Activated CD4-positive, alpha-beta T cell treated with anti-CD3 and anti-CD28 coated beads for 4 hours (primary cell): ENCODE measurements at regions not wholly inside any gene's neighbourhood (a gene's known extent, or its start where the extent isn't known, plus 50 kb on each side); places are given as distances from the start of the nearest gene placed in this dataset.
"Not testable (repeated sequence)": the region's sequence is repeated elsewhere in the genome, so short reads cannot be mapped to it uniquely, and the experiment has no call there.

Source experiments
- DNase-seq, 2 donors: peaks; one replicate each; pipeline ENCODE4 v3.0.0-alpha.2; 2020

GRCh38 chr2:131828633-131829455 is 301.2 kb downstream of the CCDC74A start:
- DNase-seq = not testable (repeated sequence)

- DNase-seq = not testable (repeated sequence)
Measured at GRCh38 chr2:131829456-131830241, 302.0 kb downstream of the CCDC74A start.

GRCh38 chr2:131830242-131830945 is 302.7 kb downstream of the CCDC74A start:
- DNase-seq = not testable (repeated sequence)

- not testable (repeated sequence) for DNase-seq
Measured at GRCh38 chr2:131830946-131831310, 303.2 kb downstream of the CCDC74A start.

- not testable (repeated sequence) for DNase-seq
Measured at GRCh38 chr2:131831450-131832208, 303.9 kb downstream of the CCDC74A start.

- not testable (repeated sequence) for DNase-seq
Measured at GRCh38 chr2:131832209-131832780, 304.6 kb downstream of the CCDC74A start.

- not testable (repeated sequence) for DNase-seq
Measured at GRCh38 chr2:131832917-131833316, 305.2 kb downstream of the CCDC74A start.

- DNase-seq = not testable (repeated sequence)
Measured at GRCh38 chr2:131833367-131834202, 305.9 kb downstream of the CCDC74A start.

GRCh38 chr2:131834203-131835020 is 306.7 kb downstream of the CCDC74A start:
- DNase-seq = not testable (repeated sequence)

GRCh38 chr2:131835022-131835421 is 307.3 kb downstream of the CCDC74A start:
- not testable (repeated sequence) for DNase-seq

- DNase-seq = no peak
Measured at GRCh38 chr2:131835621-131836091, 308.0 kb downstream of the CCDC74A start.

- DNase-seq = not testable (repeated sequence)
Measured at GRCh38 chr2:131836116-131836515, 308.4 kb downstream of the CCDC74A start.

- DNase-seq = not testable (repeated sequence)
Measured at GRCh38 chr2:131844044-131844443, 316.4 kb downstream of the CCDC74A start.

GRCh38 chr2:131856202-131856601 is 305.6 kb downstream of the ANKRD30BL start:
- not testable (repeated sequence) for DNase-seq

- not testable (repeated sequence) for DNase-seq
Measured at GRCh38 chr2:131858197-131858596, 303.6 kb downstream of the ANKRD30BL start.
